ENCODE measurements at regions not wholly inside any gene's neighbourhood (a gene's known extent, or its start where the extent isn't known, plus 50 kb on each side); places are given as distances from the start of the nearest gene placed in this dataset.
"Not testable (repeated sequence)": the region's sequence is repeated elsewhere in the genome, so short reads cannot be mapped to it uniquely, and the experiment has no call there.

DNA sequence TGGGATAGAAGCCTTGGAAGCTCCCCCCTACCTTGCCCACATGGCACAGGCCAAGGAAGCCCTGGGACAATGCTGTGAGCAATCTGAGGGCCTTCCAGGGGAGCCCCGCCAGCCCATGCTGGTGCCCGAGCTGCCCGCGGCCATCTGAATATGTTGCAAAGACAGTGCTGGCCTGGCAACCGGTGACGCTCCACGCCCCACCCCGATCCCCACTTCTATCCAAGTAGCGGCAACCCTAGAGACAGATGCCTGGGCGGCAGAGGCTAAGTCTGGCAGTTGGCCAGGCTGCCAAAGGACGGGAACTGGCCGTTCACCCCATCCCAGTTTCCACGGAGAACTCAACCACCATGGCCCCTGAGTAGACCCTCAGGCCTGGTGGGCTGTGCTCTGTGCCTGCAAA, 1214.9 kb downstream of the FOXD4L5 start:
- H3K4me3 ChIP-seq (ENCODE audit: low read depth in 1 of 2, low read length in 1 of 2); H3K4me1 ChIP-seq (ENCODE audit: control insufficient read depth in 1 of 2, insufficient read depth in 1 of 2, low read depth in 1 of 2, low read length in 1 of 2); H3K27me3 ChIP-seq; H3K9me3 ChIP-seq; H3K36me3 ChIP-seq; H3K27ac ChIP-seq: not testable (repeated sequence)

DNA sequence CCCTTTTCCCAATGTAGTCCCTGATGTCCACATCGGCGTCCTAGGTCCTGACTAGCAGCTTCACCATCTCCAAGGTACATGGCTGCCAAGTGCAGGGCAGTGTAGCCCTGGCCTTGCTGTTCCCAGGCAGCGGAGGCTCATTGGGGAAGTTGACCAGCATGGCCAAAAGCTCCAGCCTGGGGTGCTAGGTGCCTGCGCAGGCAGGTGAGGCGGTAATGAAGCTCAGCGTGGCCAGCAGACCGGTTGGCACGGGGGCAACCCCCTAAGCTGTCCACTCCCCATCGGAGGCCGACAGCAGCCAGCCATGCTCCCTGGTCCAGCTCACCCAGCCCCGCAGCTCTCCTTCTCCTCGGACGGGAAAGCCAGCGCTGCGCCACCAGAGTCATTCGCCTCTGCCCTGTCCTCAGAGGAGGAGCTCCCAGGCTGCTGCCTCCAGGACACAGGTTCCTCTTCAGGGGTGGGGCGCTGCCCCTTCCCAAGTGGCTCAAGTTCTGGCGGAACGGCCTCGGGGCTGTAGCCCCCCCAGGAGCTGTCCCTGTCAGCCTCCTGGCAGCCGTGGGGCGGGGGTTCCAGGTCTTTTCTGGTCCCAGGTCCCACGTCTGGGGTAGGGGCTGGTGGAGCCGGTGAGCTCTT, 1218.2 kb downstream of the FOXD4L5 start:
- H3K4me3 ChIP-seq (ENCODE audit: low read depth in 1 of 2, low read length in 1 of 2): no peak overlapping the region
- H3K9me3 ChIP-seq: peaks cover 3% of the 10 kb centered on the region
- no peak for TF ChIP-seq CTCF (IDR thresholded peaks at IDR 0.05)
- H3K27ac ChIP-seq: no peak overlapping the region
- H3K36me3 ChIP-seq: no peaks in the 10 kb centered on the region
- no peaks in the 10 kb centered on the region for H3K4me1 ChIP-seq (ENCODE audit: control insufficient read depth in 1 of 2, insufficient read depth in 1 of 2, low read depth in 1 of 2, low read length in 1 of 2)
- H3K27me3 ChIP-seq: no peaks in the 10 kb centered on the region

- Histone ChIP-seq H3K27me3 (no peaks in the 10 kb centered on the region), H3K4me1 (ENCODE audit: control insufficient read depth in 1 of 2, insufficient read depth in 1 of 2, low read depth in 1 of 2, low read length in 1 of 2) (no peaks in the 10 kb centered on the region), H3K4me3 (ENCODE audit: low read depth in 1 of 2, low read length in 1 of 2) (no peak overlapping the region), H3K36me3 (no peaks in the 10 kb centered on the region), H3K9me3 (no peaks in the 10 kb centered on the region), H3K27ac (no peak overlapping the region)
- TF ChIP-seq CTCF (IDR thresholded peaks at IDR 0.05): no peak
These were observed 1223.9 kb downstream of the FOXD4L5 start for GRCh38 chr9:64061013-64061627.

DNA sequence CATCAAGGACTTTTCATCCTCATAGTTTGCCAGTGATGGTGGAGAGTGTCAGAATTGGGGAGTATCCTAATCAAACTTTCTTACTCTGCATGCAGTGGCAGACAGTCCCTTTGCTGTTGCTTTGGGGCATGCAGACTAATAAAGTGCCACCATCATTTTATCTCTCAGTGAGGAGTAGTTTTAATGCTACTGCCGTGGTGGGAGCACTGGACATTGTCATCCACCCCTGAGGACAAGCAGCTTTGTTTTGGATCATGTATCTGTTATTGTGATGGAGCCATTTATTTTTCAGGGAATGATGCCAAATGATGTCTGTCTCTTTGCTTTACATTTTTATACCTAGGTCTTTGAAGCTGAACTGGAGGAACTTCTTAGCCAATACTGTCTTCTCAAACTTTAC, 1226.9 kb downstream of the FOXD4L5 start:
- H3K4me1 ChIP-seq (ENCODE audit: control insufficient read depth in 1 of 2, insufficient read depth in 1 of 2, low read depth in 1 of 2, low read length in 1 of 2); H3K27ac ChIP-seq; H3K27me3 ChIP-seq; H3K9me3 ChIP-seq; H3K4me3 ChIP-seq (ENCODE audit: low read depth in 1 of 2, low read length in 1 of 2); H3K36me3 ChIP-seq: not testable (repeated sequence)

- no peaks in the 10 kb centered on the region for H3K4me1 ChIP-seq (ENCODE audit: control insufficient read depth in 1 of 2, insufficient read depth in 1 of 2, low read depth in 1 of 2, low read length in 1 of 2)
- no peak for TF ChIP-seq CTCF (IDR thresholded peaks at IDR 0.05)
- no peaks in the 10 kb centered on the region for H3K27me3 ChIP-seq
- no peaks in the 10 kb centered on the region for H3K36me3 ChIP-seq
- H3K27ac ChIP-seq: no peak overlapping the region
- H3K4me3 ChIP-seq (ENCODE audit: low read depth in 1 of 2, low read length in 1 of 2): no peak overlapping the region
- no peaks in the 10 kb centered on the region for H3K9me3 ChIP-seq
These were observed 1227.5 kb downstream of the FOXD4L5 start for GRCh38 chr9:64057553-64057952.

- not testable (repeated sequence) for H3K27me3 ChIP-seq; H3K4me3 ChIP-seq (ENCODE audit: low read depth in 1 of 2, low read length in 1 of 2); H3K36me3 ChIP-seq; H3K9me3 ChIP-seq; H3K4me1 ChIP-seq (ENCODE audit: control insufficient read depth in 1 of 2, insufficient read depth in 1 of 2, low read depth in 1 of 2, low read length in 1 of 2); H3K27ac ChIP-seq
These were observed 1256.1 kb downstream of the FOXD4L5 start for GRCh38 chr9:64028925-64029324.

DNA sequence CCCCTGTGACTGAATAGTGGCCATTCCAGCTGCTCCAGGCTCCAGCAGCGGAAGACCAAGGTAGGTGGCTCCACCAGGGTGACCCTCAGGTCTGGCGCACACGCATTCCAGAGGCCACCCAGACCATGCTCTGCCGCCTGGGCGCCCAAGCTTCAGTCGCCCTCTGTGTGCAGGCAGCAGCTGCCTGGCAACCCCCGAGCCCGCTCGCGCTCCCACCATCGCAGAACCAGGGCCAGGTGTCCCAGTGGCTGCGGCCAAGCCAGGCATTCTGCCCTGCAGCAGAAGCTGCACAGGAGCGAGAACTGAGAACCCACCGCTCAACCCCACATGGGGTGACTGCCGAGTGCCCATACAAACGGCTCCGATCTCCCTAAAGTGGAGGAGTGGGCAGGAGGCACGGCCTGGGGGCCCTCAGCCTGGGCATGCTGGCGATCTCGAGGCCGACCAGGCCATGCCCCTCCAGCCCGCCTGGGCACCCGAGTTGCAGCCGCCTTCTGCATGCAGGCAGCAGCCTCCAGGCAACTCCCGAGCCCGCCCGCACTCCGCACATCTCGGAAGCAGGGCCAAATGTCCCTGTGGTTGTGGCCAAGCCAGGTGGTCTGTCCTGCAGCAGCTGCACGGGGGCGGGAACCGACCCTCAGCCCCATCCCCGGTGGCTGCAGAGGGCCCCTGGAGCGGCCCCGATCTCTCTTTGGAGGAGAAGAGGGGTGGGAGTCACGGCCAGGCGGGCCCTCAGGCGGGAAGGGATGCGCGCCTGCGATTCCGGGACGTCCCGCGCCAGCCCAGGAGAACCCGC, 1264.1 kb downstream of the FOXD4L5 start:
- not testable (repeated sequence) for H3K27me3 ChIP-seq; H3K4me1 ChIP-seq (ENCODE audit: control insufficient read depth in 1 of 2, insufficient read depth in 1 of 2, low read depth in 1 of 2, low read length in 1 of 2); H3K36me3 ChIP-seq; H3K9me3 ChIP-seq; H3K27ac ChIP-seq; H3K4me3 ChIP-seq (ENCODE audit: low read depth in 1 of 2, low read length in 1 of 2)

DNA sequence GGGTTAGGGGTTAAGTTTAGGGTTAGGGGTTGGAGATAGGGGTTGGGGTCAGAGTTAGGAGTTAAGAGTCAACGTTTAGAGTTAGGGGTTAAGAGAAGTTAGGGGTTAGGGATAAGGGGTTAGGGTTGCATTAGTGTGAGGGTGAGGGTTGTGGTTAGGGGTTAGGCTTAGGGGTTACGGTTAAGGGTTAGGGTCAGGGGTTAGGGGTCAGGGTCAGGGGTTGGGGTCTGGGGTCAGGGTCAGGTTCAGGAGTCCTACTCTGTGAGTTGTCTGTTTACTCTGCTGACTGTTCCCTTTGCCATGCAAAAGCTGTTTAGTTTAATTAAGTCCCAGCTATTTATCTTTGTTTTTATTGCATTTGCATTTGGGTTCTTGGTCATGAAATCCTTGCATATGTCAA, 1267.3 kb downstream of the FOXD4L5 start:
- not testable (repeated sequence) for H3K4me1 ChIP-seq (ENCODE audit: control insufficient read depth in 1 of 2, insufficient read depth in 1 of 2, low read depth in 1 of 2, low read length in 1 of 2); H3K27me3 ChIP-seq; H3K36me3 ChIP-seq; H3K9me3 ChIP-seq; H3K4me3 ChIP-seq (ENCODE audit: low read depth in 1 of 2, low read length in 1 of 2); H3K27ac ChIP-seq

- not testable (repeated sequence) for H3K4me1 ChIP-seq (ENCODE audit: control insufficient read depth in 1 of 2, insufficient read depth in 1 of 2, low read depth in 1 of 2, low read length in 1 of 2); H3K27ac ChIP-seq; H3K9me3 ChIP-seq; H3K27me3 ChIP-seq; H3K36me3 ChIP-seq
- peak overlapping the region in 1 of 2 experiments; percentile 17 for H3K4me3 ChIP-seq (ENCODE audit: low read depth in 1 of 2, low read length in 1 of 2)
These were observed 1268.1 kb downstream of the FOXD4L5 start for GRCh38 chr9:64016845-64017406.

DNA sequence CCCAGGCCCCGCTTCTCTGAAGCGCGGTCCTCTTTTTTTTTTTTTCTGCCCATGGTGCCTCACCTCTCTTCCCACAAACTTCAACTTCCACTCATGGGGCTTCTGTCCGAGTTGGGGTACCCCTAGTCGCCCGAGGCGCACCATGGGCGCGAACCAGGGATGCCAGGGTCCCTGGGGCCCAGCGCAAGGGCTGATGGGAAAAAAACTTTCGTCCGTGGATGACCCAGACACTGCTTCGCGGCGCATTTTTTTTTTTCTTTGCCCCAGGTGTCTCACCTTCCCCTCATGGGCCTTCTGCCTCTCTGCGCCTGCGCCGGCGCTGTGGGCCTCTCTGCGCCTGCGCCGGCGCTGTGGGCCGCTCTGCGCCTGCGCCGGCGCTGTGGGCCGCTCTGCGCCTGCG, 1268.8 kb downstream of the FOXD4L5 start:
- H3K27me3 ChIP-seq; H3K4me1 ChIP-seq (ENCODE audit: control insufficient read depth in 1 of 2, insufficient read depth in 1 of 2, low read depth in 1 of 2, low read length in 1 of 2); H3K36me3 ChIP-seq; H3K27ac ChIP-seq; H3K9me3 ChIP-seq: not testable (repeated sequence)
- peak overlapping the region in 1 of 2 experiments; percentile 29 for H3K4me3 ChIP-seq (ENCODE audit: low read depth in 1 of 2, low read length in 1 of 2)
